HG03097 (cell line): ENCODE measurements at regions not wholly inside any gene's neighbourhood (a gene's known extent, or its start where the extent isn't known, plus 50 kb on each side); places are given as distances from the start of the nearest gene placed in this dataset.

Source experiments
- ATAC-seq: cut with Tn5 transposase; IDR thresholded peaks from one replicate; pipeline ENCODE4 v1.9.1; 2021; ENCODE audit not compliant: unreplicated experiment, low FRiP score

GRCh38 chr4:156710365-156711192, 261.0 kb downstream of the PDGFC start:
- no peak for ATAC-seq

GRCh38 chr4:156705311-156705710, 266.3 kb downstream of the PDGFC start:
- no peak for ATAC-seq

- no peak for ATAC-seq
Measured at GRCh38 chr4:156695163-156695562, 276.4 kb downstream of the PDGFC start.

- ATAC-seq: no peak
Measured at GRCh38 chr4:156694413-156694812, 277.2 kb downstream of the PDGFC start.

- no peak for ATAC-seq
Measured at GRCh38 chr4:156693557-156693956, 278.0 kb downstream of the PDGFC start.

GRCh38 chr4:156692016-156692415, 279.6 kb downstream of the PDGFC start:
- ATAC-seq: no peak

- no peak for ATAC-seq
Measured at GRCh38 chr4:156690572-156690971, 281.0 kb downstream of the PDGFC start.

- ATAC-seq: no peak
Measured at GRCh38 chr4:156686120-156686519, 285.5 kb downstream of the PDGFC start.

GRCh38 chr4:156685308-156685707, 286.3 kb downstream of the PDGFC start:
- ATAC-seq: no peak

GRCh38 chr4:156677656-156678055, 293.9 kb downstream of the PDGFC start:
- no peak for ATAC-seq

- peak; percentile 64 for ATAC-seq
Measured at GRCh38 chr4:156677131-156677531, 294.5 kb downstream of the PDGFC start.

- no peak for ATAC-seq
Measured at GRCh38 chr4:156676116-156676851, 295.3 kb downstream of the PDGFC start.

- ATAC-seq: no peak
Measured at GRCh38 chr4:156673483-156673882, 298.1 kb downstream of the PDGFC start.

- ATAC-seq: no peak
Measured at GRCh38 chr4:156672492-156673305, 298.9 kb downstream of the PDGFC start.

GRCh38 chr4:156665780-156666366, 305.7 kb downstream of the PDGFC start:
- no peak for ATAC-seq

- ATAC-seq: no peak
Measured at GRCh38 chr4:156663663-156664062, 307.9 kb downstream of the PDGFC start.

GRCh38 chr4:156662921-156663320, 308.7 kb downstream of the PDGFC start:
- no peak for ATAC-seq

- no peak for ATAC-seq
Measured at GRCh38 chr4:156661555-156661954, 310.0 kb downstream of the PDGFC start.

GRCh38 chr4:156660465-156660864, 311.1 kb downstream of the PDGFC start:
- ATAC-seq: no peak

GRCh38 chr4:156659983-156660382, 311.6 kb downstream of the PDGFC start:
- no peak for ATAC-seq

GRCh38 chr4:156659570-156659969, 312.0 kb downstream of the PDGFC start:
- no peak for ATAC-seq
